HepG2 (cell line): ENCODE measurements at regions not wholly inside any gene's neighbourhood (a gene's known extent, or its start where the extent isn't known, plus 50 kb on each side); places are given as distances from the start of the nearest gene placed in this dataset.
A peak's percentile ranks its signal among the peaks of the same experiment; 100 is the strongest.

Experiments used
- BCL6 ChIP-seq: IDR thresholded peaks from 2 replicates; pipeline ENCODE4 v1.6.1; 2016; ENCODE audit warnings: missing genetic modification reagents, missing compliant biosample characterization
- CHCHD3 ChIP-seq: sonication (generic); formaldehyde crosslinking; IDR thresholded peaks from 2 replicates; pipeline ENCODE4 v1.8.0; 2022; ENCODE audit warnings: mild to moderate bottlenecking, missing genetic modification reagents, moderate library complexity
- FIP1L1 ChIP-seq: fragments of 200-400 bp; formaldehyde crosslinking; IDR thresholded peaks from 2 replicates; pipeline ENCODE4 v1.6.1; 2018; ENCODE audit warnings: low read depth, mild to moderate bottlenecking, low read length, moderate library complexity, borderline replicate concordance; ENCODE audit not compliant: insufficient read depth
- FLYWCH1 ChIP-seq: sonication (generic); formaldehyde crosslinking; IDR thresholded peaks from 2 replicates; pipeline ENCODE4 v1.8.1; 2023; ENCODE audit warnings: mild to moderate bottlenecking, missing genetic modification reagents
- GTF2F1 ChIP-seq: fragments of 150-350 bp; IDR thresholded peaks from 2 replicates; pipeline ENCODE4 v1.6.1; 2014; ENCODE audit warnings: low read length
- HMGA1 ChIP-seq: sonication (generic); formaldehyde crosslinking; conservative IDR thresholded peaks from 2 replicates; pipeline ENCODE4 v1.4.0; 2020; ENCODE audit warnings: missing genetic modification reagents
- HMGXB3 ChIP-seq: sonication (generic); formaldehyde crosslinking; IDR thresholded peaks from 2 replicates; pipeline ENCODE4 v1.4.0; 2020; ENCODE audit warnings: missing genetic modification reagents, borderline replicate concordance
- KLF6 ChIP-seq: IDR thresholded peaks from 2 replicates; pipeline ENCODE4 v1.8.0; 2016; ENCODE audit warnings: missing biosample characterization, missing genetic modification reagents
- KMT2B ChIP-seq: IDR thresholded peaks from 2 replicates; pipeline ENCODE4 v1.6.1; 2016; ENCODE audit warnings: missing genetic modification reagents, missing compliant biosample characterization
- LBX2 ChIP-seq: sonication (generic); formaldehyde crosslinking; IDR thresholded peaks from 2 replicates; pipeline ENCODE4 v1.5.0; 2020; ENCODE audit warnings: missing genetic modification reagents, mild to moderate bottlenecking, borderline replicate concordance
- PTBP1 ChIP-seq: fragments of 200-400 bp; formaldehyde crosslinking; IDR thresholded peaks from 2 replicates; pipeline ENCODE4 v1.6.1; 2018; ENCODE audit warnings: low read length, low read depth; ENCODE audit not compliant: poor library complexity, severe bottlenecking
- ZMYM3 ChIP-seq: sonication (generic); formaldehyde crosslinking; IDR thresholded peaks from 2 replicates; pipeline ENCODE4 v1.5.1; 2020; ENCODE audit warnings: mild to moderate bottlenecking, missing genetic modification reagents
- ZNF207 ChIP-seq: fragments of 450-650 bp; IDR thresholded peaks from 2 replicates; pipeline ENCODE4 v1.6.1; 2016; ENCODE audit warnings: antibody characterized with exemption, borderline replicate concordance
- ZNF333 ChIP-seq: sonication (generic); formaldehyde crosslinking; IDR thresholded peaks from 2 replicates; pipeline ENCODE4 v1.4.0; 2020; ENCODE audit warnings: mild to moderate bottlenecking, missing genetic modification reagents, borderline replicate concordance
- ZNF549 ChIP-seq: sonication (generic); formaldehyde crosslinking; IDR thresholded peaks from 2 replicates; pipeline ENCODE4 v1.5.0; 2020; ENCODE audit warnings: missing genetic modification reagents
- ZNF558 ChIP-seq: sonication (generic); formaldehyde crosslinking; IDR thresholded peaks from 2 replicates; pipeline ENCODE4 v1.9.0; 2022; ENCODE audit warnings: mild to moderate bottlenecking, missing genetic modification reagents, borderline replicate concordance
- ZNF570 ChIP-seq: sonication (generic); formaldehyde crosslinking; IDR thresholded peaks from 2 replicates; pipeline ENCODE4 v1.4.0; 2020; ENCODE audit warnings: mild to moderate bottlenecking, missing genetic modification reagents, borderline replicate concordance
- ZNF776 ChIP-seq: sonication (generic); formaldehyde crosslinking; IDR thresholded peaks from 2 replicates; pipeline ENCODE4 v1.4.0; 2020; ENCODE audit warnings: mild to moderate bottlenecking, missing genetic modification reagents
- TF ChIP-seq, protein P1 (sequence below): sonication (generic); formaldehyde crosslinking; conservative IDR thresholded peaks from 2 replicates; pipeline ENCODE4 v1.8.0; 2022; ENCODE audit warnings: missing genetic modification reagents
- TF ChIP-seq, protein P2 (sequence below): sonication (generic); formaldehyde crosslinking; IDR thresholded peaks from 2 replicates; pipeline ENCODE4 v1.5.0; 2020; ENCODE audit warnings: missing genetic modification reagents

DNA sequence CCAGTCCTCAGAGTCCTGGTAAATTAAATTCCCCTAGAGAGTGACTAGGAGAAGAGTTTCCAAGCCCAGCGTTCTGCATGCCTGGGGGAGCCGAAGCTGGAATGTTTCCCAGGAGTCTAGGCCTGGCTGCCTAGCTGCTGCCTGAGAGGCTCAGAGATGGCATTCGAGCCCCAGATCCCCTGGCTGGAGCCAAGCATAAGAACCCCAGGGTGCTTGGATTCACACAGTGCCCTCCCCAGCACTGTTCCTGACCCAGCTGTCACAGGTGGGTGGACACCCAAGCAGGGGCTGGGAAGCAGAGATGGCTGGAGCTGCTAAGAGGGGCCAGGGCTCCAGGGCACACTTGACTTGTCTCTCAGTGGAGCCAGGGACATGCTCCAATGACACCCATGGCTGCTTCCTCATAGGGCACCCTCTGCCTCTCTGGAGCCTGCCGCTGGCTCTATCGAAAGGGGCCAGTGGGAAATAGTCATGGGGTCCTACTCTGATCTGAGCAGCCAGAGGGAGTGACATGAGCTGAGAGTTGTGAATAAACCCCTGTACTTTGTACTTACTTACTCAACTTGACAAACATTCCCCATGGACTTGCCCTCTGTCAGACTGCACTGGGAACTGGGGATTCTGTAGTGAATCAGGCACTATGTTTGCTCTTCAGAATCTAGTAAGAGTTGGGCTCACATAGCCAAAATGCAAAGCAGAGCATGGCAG is 62.6 kb upstream of the XPA start (continued):
- TF ChIP-seq, protein P1, sequence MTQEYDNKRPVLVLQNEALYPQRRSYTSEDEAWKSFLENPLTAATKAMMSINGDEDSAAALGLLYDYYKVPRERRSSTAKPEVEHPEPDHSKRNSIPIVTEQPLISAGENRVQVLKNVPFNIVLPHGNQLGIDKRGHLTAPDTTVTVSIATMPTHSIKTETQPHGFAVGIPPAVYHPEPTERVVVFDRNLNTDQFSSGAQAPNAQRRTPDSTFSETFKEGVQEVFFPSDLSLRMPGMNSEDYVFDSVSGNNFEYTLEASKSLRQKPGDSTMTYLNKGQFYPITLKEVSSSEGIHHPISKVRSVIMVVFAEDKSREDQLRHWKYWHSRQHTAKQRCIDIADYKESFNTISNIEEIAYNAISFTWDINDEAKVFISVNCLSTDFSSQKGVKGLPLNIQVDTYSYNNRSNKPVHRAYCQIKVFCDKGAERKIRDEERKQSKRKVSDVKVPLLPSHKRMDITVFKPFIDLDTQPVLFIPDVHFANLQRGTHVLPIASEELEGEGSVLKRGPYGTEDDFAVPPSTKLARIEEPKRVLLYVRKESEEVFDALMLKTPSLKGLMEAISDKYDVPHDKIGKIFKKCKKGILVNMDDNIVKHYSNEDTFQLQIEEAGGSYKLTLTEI = no peak
- TF ChIP-seq HMGXB3 (no peak), KMT2B (CRISPR knock-in tag) (no peak), ZNF333 (CRISPR knock-in tag) (0 out of 2 replicates have a peak, but pooled peaks have one; percentile 31), FIP1L1 (no peak), ZNF776 (no peak), ZNF549 (no peak), ZNF207 (no peak), CHCHD3 (CRISPR knock-in tag) (no peak), ZMYM3 (CRISPR knock-in tag) (peak; percentile 79; the same call in 1 of the 2 replicates), LBX2 (CRISPR knock-in tag) (no peak), PTBP1 (no peak), ZNF570 (CRISPR knock-in tag) (no peak), GTF2F1 (no peak), HMGA1 (CRISPR knock-in tag) (no peak), FLYWCH1 (CRISPR knock-in tag) (no peak), KLF6 (CRISPR knock-in tag) (no peak), ZNF558 (0 out of 2 replicates have a peak, but pooled peaks have one; percentile 34), BCL6 (CRISPR knock-in tag) (0 out of 2 replicates have a peak, but pooled peaks have one; percentile 11)
- TF ChIP-seq, protein P2, sequence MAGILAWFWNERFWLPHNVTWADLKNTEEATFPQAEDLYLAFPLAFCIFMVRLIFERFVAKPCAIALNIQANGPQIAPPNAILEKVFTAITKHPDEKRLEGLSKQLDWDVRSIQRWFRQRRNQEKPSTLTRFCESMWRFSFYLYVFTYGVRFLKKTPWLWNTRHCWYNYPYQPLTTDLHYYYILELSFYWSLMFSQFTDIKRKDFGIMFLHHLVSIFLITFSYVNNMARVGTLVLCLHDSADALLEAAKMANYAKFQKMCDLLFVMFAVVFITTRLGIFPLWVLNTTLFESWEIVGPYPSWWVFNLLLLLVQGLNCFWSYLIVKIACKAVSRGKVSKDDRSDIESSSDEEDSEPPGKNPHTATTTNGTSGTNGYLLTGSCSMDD = no peak
